CD14-positive monocyte (primary cell): ENCODE measurements at regions not wholly inside any gene's neighbourhood (a gene's known extent, or its start where the extent isn't known, plus 50 kb on each side); places are given as distances from the start of the nearest gene placed in this dataset.

ENCODE experiments used
- DNase-seq, 3 donors: peaks; one replicate each; pipeline ENCODE4 v3.0.0-alpha.2; 2011 to 2022
- H2AFZ ChIP-seq: 2 replicates; pipeline ENCODE4 v1.6.0; 2012; ENCODE audit warnings: mild to moderate bottlenecking, low read depth, low read length, inconsistent platforms; ENCODE audit not compliant: insufficient read depth, poor library complexity, severe bottlenecking
- H3K27ac ChIP-seq, 2 donors: 1 replicate in 1 of 2; 2 replicates in 1 of 2; pipeline ENCODE4 v1.5.1; 2012 to 2013; ENCODE audit warnings: low read length in 2 of 2, control low read depth in 1 of 2, inconsistent platforms in 1 of 2, low read depth in 1 of 2, mild to moderate bottlenecking in 1 of 2
- H3K27me3 ChIP-seq, 2 donors: one replicate each; pipeline versions ENCODE4 v1.6.0 to v1.6.1; 2011 to 2013; ENCODE audit warnings: low read length in 2 of 2; ENCODE audit not compliant: control insufficient read depth in 2 of 2, insufficient read depth in 2 of 2
- H3K36me3 ChIP-seq, 2 donors: replicated peaks in 1 of 2; 1 replicate in 1 of 2; 2 replicates in 1 of 2; pipeline versions ENCODE4 v1.5.1 to v1.6.1; 2012 to 2013; ENCODE audit warnings: low read length in 2 of 2, control low read depth in 1 of 2, inconsistent platforms in 1 of 2, mild to moderate bottlenecking in 1 of 2; ENCODE audit not compliant: insufficient read depth in 2 of 2, control insufficient read depth in 1 of 2
- H3K4me1 ChIP-seq, 2 donors: 1 replicate in 1 of 2; 2 replicates in 1 of 2; pipeline versions ENCODE4 v1.5.1 to v1.6.1; 2012 to 2013; ENCODE audit warnings: low read length in 2 of 2, control low read depth in 1 of 2, inconsistent platforms in 1 of 2, mild to moderate bottlenecking in 1 of 2, moderate library complexity in 1 of 2; ENCODE audit not compliant: insufficient read depth in 2 of 2, control insufficient read depth in 1 of 2
- H3K4me2 ChIP-seq: replicated peaks from 2 replicates; pipeline ENCODE3; 2012; ENCODE audit warnings: low read length, moderate library complexity, mild to moderate bottlenecking; ENCODE audit not compliant: poor library complexity, severe bottlenecking; ENCODE audit errors: extremely low read depth
- H3K4me3 ChIP-seq, 3 experiments: fragments of 200-600 bp in 1 of 3; sonication (generic) in 1 of 3; replicated peaks in 1 of 3; 1 replicate in 2 of 3; 2 replicates in 1 of 3; pipeline ENCODE4 v1.5.1; 2011 to 2013; ENCODE audit warnings: low read length in 3 of 3, mild to moderate bottlenecking in 3 of 3, control low read depth in 2 of 3, low read depth in 2 of 3, inconsistent platforms in 1 of 3, moderate library complexity in 1 of 3
- H3K79me2 ChIP-seq: 2 replicates; pipeline ENCODE4 v1.6.0; 2012; ENCODE audit warnings: mild to moderate bottlenecking, control low read depth, inconsistent platforms, low read length, moderate library complexity; ENCODE audit not compliant: insufficient read depth
- H3K9ac ChIP-seq: 2 replicates; pipeline ENCODE4 v1.6.0; 2017; ENCODE audit warnings: low read length, mild to moderate bottlenecking; ENCODE audit not compliant: insufficient read depth, poor library complexity, severe bottlenecking
- H3K9me3 ChIP-seq, 2 donors: replicated peaks in 1 of 2; 1 replicate in 1 of 2; 2 replicates in 1 of 2; pipeline versions ENCODE4 v1.5.1 to v1.6.1; 2012 to 2013; ENCODE audit warnings: low read length in 2 of 2, control low read depth in 1 of 2; ENCODE audit not compliant: control insufficient read depth in 1 of 2, insufficient read depth in 1 of 2
- H4K20me1 ChIP-seq: 2 replicates; pipeline ENCODE4 v1.6.0; 2012; ENCODE audit warnings: mild to moderate bottlenecking, low read length, control low read depth, moderate library complexity; ENCODE audit not compliant: insufficient read depth
- H3K27ac Mint-ChIP-seq, 7 donors: one replicate each; pipeline ENCODE4 v1.8.0; 2020; ENCODE audit warnings: mild to moderate bottlenecking in 7 of 7, mixed read lengths in 7 of 7, moderate library complexity in 6 of 7, inconsistent platforms in 2 of 7
- H3K27me3 Mint-ChIP-seq, 3 donors: one replicate each; pipeline ENCODE4 v1.8.0; 2021 to 2022; ENCODE audit warnings: low read depth in 3 of 3, mild to moderate bottlenecking in 3 of 3, mixed read lengths in 3 of 3, moderate library complexity in 3 of 3, inconsistent platforms in 1 of 3
- H3K36me3 Mint-ChIP-seq, 2 donors: one replicate each; pipeline ENCODE4 v1.8.0; 2020; ENCODE audit warnings: mixed read lengths in 2 of 2, inconsistent platforms in 1 of 2, mild to moderate bottlenecking in 1 of 2
- H3K4me1 Mint-ChIP-seq: one replicate; pipeline ENCODE4 v1.8.0; 2020; ENCODE audit warnings: mild to moderate bottlenecking, mixed read lengths
- H3K4me3 Mint-ChIP-seq, 2 donors: one replicate each; pipeline ENCODE4 v1.8.0; 2020; ENCODE audit warnings: mild to moderate bottlenecking in 2 of 2, mixed read lengths in 2 of 2, moderate library complexity in 1 of 2
- H3K9me3 Mint-ChIP-seq, 7 donors: one replicate each; pipeline ENCODE4 v1.8.0; 2020 to 2022; ENCODE audit warnings: mixed read lengths in 7 of 7, mild to moderate bottlenecking in 6 of 7, moderate library complexity in 6 of 7, inconsistent platforms in 2 of 7
- CTCF ChIP-seq: fragments of 200-600 bp; IDR thresholded peaks from one replicate; pipeline ENCODE4 v1.8.0; 2022; ENCODE audit warnings: antibody characterized with exemption, mild to moderate bottlenecking
- WGBS: methylation state at CpG from one replicate; pipeline ENCODE4 v1.1.5; 2013; ENCODE audit warnings: missing lambda C conversion rate; ENCODE audit not compliant: insufficient coverage; 5-methylcytosine and 5-hydroxymethylcytosine counted together
- intact Hi-C, 2 donors: fragments of 100-400 bp; cut with micrococcal nuclease; formaldehyde crosslinking; loops; one replicate each; pipeline versions ENCODE4 v1.15.0 to v1.15.1; 2023

- H3K9me3 ChIP-seq = no peaks in the 10 kb centered on the region
- Mint-ChIP-seq H3K36me3 (no peaks in the 10 kb centered on the region), H3K9me3 (no peaks in the 10 kb centered on the region), H3K27ac (peak overlapping the region in 1 of 7 donors; percentile 0), H3K4me1 (peaks cover 8% of the 10 kb centered on the region), H3K27me3 (peaks cover 0 to 1% (median 0%) of the 10 kb centered on the region in 3 donors), H3K4me3 (no peak overlapping the region)
- H3K27me3 ChIP-seq = no peaks in the 10 kb centered on the region
- no peak overlapping the region for H3K9ac ChIP-seq
- no peaks in the 10 kb centered on the region for H4K20me1 ChIP-seq
- H3K36me3 ChIP-seq = no peaks in the 10 kb centered on the region
- WGBS = no CpG with 5 or more reads among the region's 3 CpGs
- no peak overlapping the region for H3K4me2 ChIP-seq
- intact Hi-C loops = no loop called here
- no peak for TF ChIP-seq CTCF
- H3K79me2 ChIP-seq = no peaks in the 10 kb centered on the region
- no peak overlapping the region for H3K27ac ChIP-seq
- H3K4me3 ChIP-seq = no peak overlapping the region
- peak in 1 of 3 donors; percentile 5 for DNase-seq
- no peaks in the 10 kb centered on the region for H3K4me1 ChIP-seq
- H2AFZ ChIP-seq = no peak overlapping the region
Observed at GRCh38 chr2:60612033-60612432, 58.6 kb upstream of the BCL11A start.

GRCh38 chr2:60614319-60614718 is 60.9 kb upstream of the BCL11A start:
- Mint-ChIP-seq H3K9me3 (no peaks in the 10 kb centered on the region), H3K27ac (no peak overlapping the region), H3K4me3 (no peak overlapping the region), H3K4me1 (peaks cover 8% of the 10 kb centered on the region), H3K27me3 (no peaks in the 10 kb centered on the region), H3K36me3 (no peaks in the 10 kb centered on the region)
- no peaks in the 10 kb centered on the region for H3K79me2 ChIP-seq
- H3K9me3 ChIP-seq = no peaks in the 10 kb centered on the region
- no peaks in the 10 kb centered on the region for H3K36me3 ChIP-seq
- WGBS = 100% methylated on average over 5 of the region's 6 CpGs
- no peaks in the 10 kb centered on the region for H3K4me1 ChIP-seq
- no peak overlapping the region for H2AFZ ChIP-seq
- H3K27ac ChIP-seq = no peak overlapping the region
- no peak for DNase-seq
- TF ChIP-seq CTCF = no peak
- no peak overlapping the region for H3K4me2 ChIP-seq
- H3K4me3 ChIP-seq = no peak overlapping the region
- H4K20me1 ChIP-seq = no peaks in the 10 kb centered on the region
- no peak overlapping the region for H3K9ac ChIP-seq
- intact Hi-C loops = no loop called here
- H3K27me3 ChIP-seq = no peaks in the 10 kb centered on the region
